PFSK-1 (cell line): ENCODE measurements at regions not wholly inside any gene's neighbourhood (a gene's known extent, or its start where the extent isn't known, plus 50 kb on each side); places are given as distances from the start of the nearest gene placed in this dataset.

ENCODE experiments used
- POLR2AphosphoS5 ChIP-seq: IDR thresholded peaks from 2 replicates; pipeline ENCODE4 v1.6.1; 2012; ENCODE audit warnings: low read depth, mild to moderate bottlenecking, control low read depth, low read length, moderate library complexity
- SIN3A ChIP-seq: IDR thresholded peaks from 2 replicates; pipeline ENCODE4 v1.6.1; 2012; ENCODE audit warnings: mild to moderate bottlenecking, low read length, moderate library complexity, borderline replicate concordance; ENCODE audit not compliant: insufficient read depth
- TAF1 ChIP-seq: IDR thresholded peaks from 2 replicates; pipeline ENCODE4 v1.6.1; 2012; ENCODE audit warnings: low read length, control low read depth, borderline replicate concordance; ENCODE audit not compliant: insufficient read depth

- TF ChIP-seq POLR2AphosphoS5 = no peak
- TF ChIP-seq SIN3A = no peak
- TF ChIP-seq TAF1 = no peak
These were observed 195.2 kb upstream of the ARHGEF26 start for GRCh38 chr3:153925841-153926514.
